HepG2 (cell line): ENCODE measurements at regions not wholly inside any gene's neighbourhood (a gene's known extent, or its start where the extent isn't known, plus 50 kb on each side); places are given as distances from the start of the nearest gene placed in this dataset.

ENCODE experiments used
- ATAC-seq: fragments of 200-7000 bp; cut with Tn5 transposase; 3 replicates; pipeline ENCODE4 v1.9.1; 2020; ENCODE audit warnings: mild to moderate bottlenecking, moderate library complexity
- BruUV-seq: library from RNA; stranded (reverse); fragments of 400-500 nt; replicated peaks from 2 replicates; lab custom pipeline; 2021; lab: Mats Ljungman, UMichigan
- CTCF ChIA-PET: fragments of 300-600 bp; formaldehyde crosslinking; extraction: SDS; loops from one replicate; lab custom pipeline; 2021; ENCODE audit warnings: low total read pairs, inconsistent platforms, low intra/inter-chr PET ratio; lab: Yijun Ruan, JAX
- POLR2A ChIA-PET: fragments of 350-600 bp; sonication (Branson Sonifier 250); formaldehyde crosslinking; loops from one replicate; lab custom pipeline; 2020; ENCODE audit warnings: antibody characterized with exemption, inconsistent platforms; lab: Yijun Ruan, JAX
- DNase-seq: peaks from one replicate; pipeline ENCODE4 v3.0.0-alpha.2; 2015; ENCODE audit warnings: low spot score
- FAIRE-seq: peaks from 3 replicates; lab custom pipeline; 2011; peaks lifted over from hg19 to GRCh38; lab: Jason Lieb, UNC
- H2AFZ ChIP-seq: one replicate; pipeline ENCODE4 v1.6.1; 2011; ENCODE audit warnings: low read length, inconsistent platforms
- H3K27ac ChIP-seq: fragments of 300-600 bp; 3 replicates; pipeline ENCODE4 v1.8.0; 2011; ENCODE audit warnings: mixed run types, mild to moderate bottlenecking, mixed read lengths, low read length, inconsistent platforms; ENCODE audit not compliant: insufficient read depth; ENCODE audit errors: extremely low read length
- H3K27me3 ChIP-seq, 2 experiments: fragments of 200-600 bp in 1 of 2; 2 replicates in 1 of 2; 3 replicates in 1 of 2; pipeline versions ENCODE4 v1.6.0 to v1.8.0; 2011; ENCODE audit warnings: low read length in 2 of 2, mild to moderate bottlenecking in 2 of 2, moderate library complexity in 2 of 2, inconsistent platforms in 1 of 2; ENCODE audit not compliant: insufficient read depth in 2 of 2, control insufficient read depth in 1 of 2
- H3K36me3 ChIP-seq, 2 experiments: fragments of 200-600 bp in 1 of 2; replicated peaks in 1 of 2; 2 replicates in 1 of 2; 3 replicates in 1 of 2; pipeline versions ENCODE4 v1.5.1 to v1.8.0; 2011; ENCODE audit warnings: low read length in 2 of 2, inconsistent platforms in 1 of 2; ENCODE audit not compliant: insufficient read depth in 2 of 2, control insufficient read depth in 1 of 2
- H3K4me1 ChIP-seq: 2 replicates; pipeline ENCODE4 v1.5.1; 2012; ENCODE audit warnings: low read length, inconsistent platforms; ENCODE audit not compliant: insufficient read depth
- H3K4me2 ChIP-seq: 2 replicates; pipeline ENCODE4 v1.6.0; 2011; ENCODE audit warnings: low read depth, low read length, inconsistent platforms
- H3K4me3 ChIP-seq, 3 experiments: fragments of 200-600 bp in 1 of 3; sonication (generic), shearing (Covaris generic) in 1 of 3; replicated peaks in 1 of 3; 2 replicates each; pipeline ENCODE4 v1.5.1; 2011 to 2016; ENCODE audit warnings: low read length in 3 of 3, inconsistent platforms in 2 of 3, low read depth in 2 of 3, mild to moderate bottlenecking in 2 of 3, control low read depth in 1 of 3, mixed read lengths in 1 of 3; ENCODE audit not compliant: insufficient read depth in 1 of 3
- H3K79me2 ChIP-seq: one replicate; pipeline ENCODE4 v1.6.1; 2011; ENCODE audit warnings: low read length, inconsistent platforms; ENCODE audit not compliant: insufficient read depth
- H3K9ac ChIP-seq: 2 replicates; pipeline ENCODE4 v1.6.0; 2011; ENCODE audit warnings: mild to moderate bottlenecking, low read depth, low read length, inconsistent platforms; ENCODE audit not compliant: insufficient read depth
- H3K9me3 ChIP-seq: 2 replicates; pipeline ENCODE4 v1.5.1; 2012; ENCODE audit warnings: mild to moderate bottlenecking, low read length
- H4K20me1 ChIP-seq: 2 replicates; pipeline ENCODE4 v1.6.0; 2011; ENCODE audit warnings: inconsistent platforms, mild to moderate bottlenecking, low read length, moderate library complexity; ENCODE audit not compliant: insufficient read depth
- BCL6 ChIP-seq: IDR thresholded peaks from 2 replicates; pipeline ENCODE4 v1.6.1; 2016; ENCODE audit warnings: missing genetic modification reagents, missing compliant biosample characterization
- GZF1 ChIP-seq: sonication (generic); formaldehyde crosslinking; IDR thresholded peaks from 2 replicates; pipeline ENCODE4 v1.5.1; 2020; ENCODE audit warnings: mild to moderate bottlenecking, missing genetic modification reagents
- JARID2 ChIP-seq: sonication (generic); formaldehyde crosslinking; IDR thresholded peaks from 2 replicates; pipeline ENCODE4 v1.8.1; 2023; ENCODE audit warnings: missing genetic modification reagents, inconsistent platforms; ENCODE audit not compliant: insufficient replicate concordance
- PHF5A ChIP-seq: IDR thresholded peaks from one replicate; pipeline ENCODE4 v1.6.1; 2018; ENCODE audit warnings: low read depth, missing genetic modification reagents; ENCODE audit not compliant: unreplicated experiment
- XRCC5 ChIP-seq: fragments of 200-400 bp; formaldehyde crosslinking; optimal IDR thresholded peaks from 2 replicates; pipeline ENCODE3; 2017; ENCODE audit warnings: mild to moderate bottlenecking, low read length
- ZFP62 ChIP-seq: sonication (generic); formaldehyde crosslinking; IDR thresholded peaks from 2 replicates; pipeline ENCODE4 v1.4.0; 2020; ENCODE audit warnings: missing genetic modification reagents
- ZNF180 ChIP-seq: sonication (generic); formaldehyde crosslinking; IDR thresholded peaks from 2 replicates; pipeline ENCODE4 v1.4.0; 2020; ENCODE audit warnings: low read depth, missing genetic modification reagents, borderline replicate concordance
- ZNF20 ChIP-seq: sonication (generic); formaldehyde crosslinking; IDR thresholded peaks from 2 replicates; pipeline ENCODE4 v1.4.0; 2020; ENCODE audit warnings: mild to moderate bottlenecking, moderate library complexity, missing genetic modification reagents
- ZNF335 ChIP-seq: sonication (generic); formaldehyde crosslinking; IDR thresholded peaks from 2 replicates; pipeline ENCODE4 v1.4.0; 2020; ENCODE audit warnings: missing genetic modification reagents
- ZNF562 ChIP-seq: sonication (generic); formaldehyde crosslinking; IDR thresholded peaks from 2 replicates; pipeline ENCODE4 v1.8.0; 2022; ENCODE audit warnings: missing genetic modification reagents, borderline replicate concordance
- ZNF570 ChIP-seq: sonication (generic); formaldehyde crosslinking; IDR thresholded peaks from 2 replicates; pipeline ENCODE4 v1.4.0; 2020; ENCODE audit warnings: mild to moderate bottlenecking, missing genetic modification reagents, borderline replicate concordance
- ZNF615 ChIP-seq: sonication (generic); formaldehyde crosslinking; IDR thresholded peaks from 2 replicates; pipeline ENCODE4 v1.5.0; 2020; ENCODE audit warnings: mild to moderate bottlenecking, missing genetic modification reagents, borderline replicate concordance
- ZNF775 ChIP-seq: sonication (generic); formaldehyde crosslinking; IDR thresholded peaks from 2 replicates; pipeline ENCODE4 v1.4.0; 2020; ENCODE audit warnings: missing genetic modification reagents, mild to moderate bottlenecking, moderate library complexity, borderline replicate concordance
- in situ Hi-C: cut with HindIII; loops from 2 replicates; pipeline ENCODE4 v1.10.0; 2017; ENCODE audit warnings: low pct_unique_long_range_greater_than_20kb; ENCODE audit not compliant: extremely low pct_ligation_motif_present
- intact Hi-C: fragments of 100-400 bp; cut with micrococcal nuclease; formaldehyde crosslinking; loops from one replicate; pipeline ENCODE4 v1.10.0; 2022; ENCODE audit not compliant: unreplicated experiment
- TF ChIP-seq, protein P1 (sequence below): sonication (generic); formaldehyde crosslinking; IDR thresholded peaks from 2 replicates; pipeline ENCODE4 v1.4.0; 2020; ENCODE audit warnings: missing genetic modification reagents
- TF ChIP-seq, protein P2 (sequence below): sonication (generic); formaldehyde crosslinking; IDR thresholded peaks from 2 replicates; pipeline ENCODE4 v1.4.0; 2020; ENCODE audit warnings: missing genetic modification reagents
- TF ChIP-seq, protein P3 (sequence below): sonication (generic); formaldehyde crosslinking; IDR thresholded peaks from 2 replicates; pipeline ENCODE4 v1.8.0; 2022; ENCODE audit warnings: mild to moderate bottlenecking, missing genetic modification reagents, moderate library complexity

DNA sequence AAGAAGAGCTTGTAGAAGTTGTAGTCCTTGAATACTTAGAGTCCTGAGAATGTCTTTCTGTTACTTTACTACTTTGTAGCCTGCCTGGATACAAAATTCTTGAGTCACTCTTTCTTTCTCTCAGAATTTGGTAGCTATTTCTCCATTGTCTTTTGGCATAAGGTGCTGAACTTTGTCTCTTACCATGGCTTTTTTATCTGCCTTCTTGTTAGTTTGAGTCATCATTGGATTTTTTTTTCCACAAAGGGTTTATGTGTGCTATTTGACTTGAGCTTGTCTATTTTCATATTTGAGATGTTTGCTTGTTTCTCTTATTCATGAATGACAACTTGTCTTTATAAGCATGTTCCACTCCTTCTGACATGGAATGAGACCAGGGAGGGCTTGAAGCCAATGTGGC lies 74.5 kb upstream of the EXOC6 start:
- Histone ChIP-seq H3K27me3 (peaks cover 0 to 10% of the 10 kb centered on the region in 2 experiments; a peak in 1 of 5 replicates), H3K79me2 (no peaks in the 10 kb centered on the region), H3K27ac (no peak overlapping the region), H2AFZ (no peak overlapping the region), H3K4me3 (no peak overlapping the region), H3K9me3 (no peaks in the 10 kb centered on the region), H3K36me3 (no peaks in the 10 kb centered on the region), H3K4me1 (no peaks in the 10 kb centered on the region), H3K9ac (no peak overlapping the region), H3K4me2 (no peak overlapping the region), H4K20me1 (no peaks in the 10 kb centered on the region)
- BruUV-seq = no TSS peak
- DNase-seq (no peak), ATAC-seq (no peak), FAIRE-seq (no peak)
- CTCF ChIA-PET = no interaction called here
- POLR2A ChIA-PET = no interaction called here
- intact Hi-C loops (no loop called here), in situ Hi-C loops (no loop called here)
- TF ChIP-seq JARID2 (no peak), ZNF615 (CRISPR knock-in tag) (no peak), ZNF562 (CRISPR knock-in tag) (no peak), ZFP62 (CRISPR knock-in tag) (no peak), PHF5A (CRISPR knock-in tag) (no peak), ZNF775 (CRISPR knock-in tag) (no peak), ZNF335 (CRISPR knock-in tag) (no peak), BCL6 (CRISPR knock-in tag) (no peak), ZNF20 (CRISPR knock-in tag) (no peak), GZF1 (CRISPR knock-in tag) (no peak), ZNF180 (CRISPR knock-in tag) (no peak), XRCC5 (no peak), ZNF570 (CRISPR knock-in tag) (no peak)
- TF ChIP-seq, protein P1, sequence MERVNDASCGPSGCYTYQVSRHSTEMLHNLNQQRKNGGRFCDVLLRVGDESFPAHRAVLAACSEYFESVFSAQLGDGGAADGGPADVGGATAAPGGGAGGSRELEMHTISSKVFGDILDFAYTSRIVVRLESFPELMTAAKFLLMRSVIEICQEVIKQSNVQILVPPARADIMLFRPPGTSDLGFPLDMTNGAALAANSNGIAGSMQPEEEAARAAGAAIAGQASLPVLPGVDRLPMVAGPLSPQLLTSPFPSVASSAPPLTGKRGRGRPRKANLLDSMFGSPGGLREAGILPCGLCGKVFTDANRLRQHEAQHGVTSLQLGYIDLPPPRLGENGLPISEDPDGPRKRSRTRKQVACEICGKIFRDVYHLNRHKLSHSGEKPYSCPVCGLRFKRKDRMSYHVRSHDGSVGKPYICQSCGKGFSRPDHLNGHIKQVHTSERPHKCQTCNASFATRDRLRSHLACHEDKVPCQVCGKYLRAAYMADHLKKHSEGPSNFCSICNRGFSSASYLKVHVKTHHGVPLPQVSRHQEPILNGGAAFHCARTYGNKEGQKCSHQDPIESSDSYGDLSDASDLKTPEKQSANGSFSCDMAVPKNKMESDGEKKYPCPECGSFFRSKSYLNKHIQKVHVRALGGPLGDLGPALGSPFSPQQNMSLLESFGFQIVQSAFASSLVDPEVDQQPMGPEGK (CRISPR knock-in tag) = no peak
- TF ChIP-seq, protein P2, sequence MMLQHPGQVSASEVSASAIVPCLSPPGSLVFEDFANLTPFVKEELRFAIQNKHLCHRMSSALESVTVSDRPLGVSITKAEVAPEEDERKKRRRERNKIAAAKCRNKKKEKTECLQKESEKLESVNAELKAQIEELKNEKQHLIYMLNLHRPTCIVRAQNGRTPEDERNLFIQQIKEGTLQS (CRISPR knock-in tag) = no peak
- TF ChIP-seq, protein P3, sequence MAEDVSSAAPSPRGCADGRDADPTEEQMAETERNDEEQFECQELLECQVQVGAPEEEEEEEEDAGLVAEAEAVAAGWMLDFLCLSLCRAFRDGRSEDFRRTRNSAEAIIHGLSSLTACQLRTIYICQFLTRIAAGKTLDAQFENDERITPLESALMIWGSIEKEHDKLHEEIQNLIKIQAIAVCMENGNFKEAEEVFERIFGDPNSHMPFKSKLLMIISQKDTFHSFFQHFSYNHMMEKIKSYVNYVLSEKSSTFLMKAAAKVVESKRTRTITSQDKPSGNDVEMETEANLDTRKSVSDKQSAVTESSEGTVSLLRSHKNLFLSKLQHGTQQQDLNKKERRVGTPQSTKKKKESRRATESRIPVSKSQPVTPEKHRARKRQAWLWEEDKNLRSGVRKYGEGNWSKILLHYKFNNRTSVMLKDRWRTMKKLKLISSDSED = no peak
